HepG2 (cell line): ENCODE measurements at regions not wholly inside any gene's neighbourhood (a gene's known extent, or its start where the extent isn't known, plus 50 kb on each side); places are given as distances from the start of the nearest gene placed in this dataset.

Experiments used
- ATAC-seq: fragments of 200-7000 bp; cut with Tn5 transposase; 3 replicates; pipeline ENCODE4 v1.9.1; 2020; ENCODE audit warnings: mild to moderate bottlenecking, moderate library complexity
- BruUV-seq: library from RNA; stranded (reverse); fragments of 400-500 nt; replicated peaks from 2 replicates; lab custom pipeline; 2021; lab: Mats Ljungman, UMichigan
- CTCF ChIA-PET: fragments of 300-600 bp; formaldehyde crosslinking; extraction: SDS; loops from one replicate; lab custom pipeline; 2021; ENCODE audit warnings: low total read pairs, inconsistent platforms, low intra/inter-chr PET ratio; lab: Yijun Ruan, JAX
- POLR2A ChIA-PET: fragments of 350-600 bp; sonication (Branson Sonifier 250); formaldehyde crosslinking; loops from one replicate; lab custom pipeline; 2020; ENCODE audit warnings: antibody characterized with exemption, inconsistent platforms; lab: Yijun Ruan, JAX
- DNase-seq: peaks from one replicate; pipeline ENCODE4 v3.0.0-alpha.2; 2015; ENCODE audit warnings: low spot score
- FAIRE-seq: peaks from 3 replicates; lab custom pipeline; 2011; peaks lifted over from hg19 to GRCh38; lab: Jason Lieb, UNC
- H2AFZ ChIP-seq: one replicate; pipeline ENCODE4 v1.6.1; 2011; ENCODE audit warnings: low read length, inconsistent platforms
- H3K27ac ChIP-seq: fragments of 300-600 bp; 3 replicates; pipeline ENCODE4 v1.8.0; 2011; ENCODE audit warnings: mixed run types, mild to moderate bottlenecking, mixed read lengths, low read length, inconsistent platforms; ENCODE audit not compliant: insufficient read depth; ENCODE audit errors: extremely low read length
- H3K27me3 ChIP-seq, 2 experiments: fragments of 200-600 bp in 1 of 2; 2 replicates in 1 of 2; 3 replicates in 1 of 2; pipeline versions ENCODE4 v1.6.0 to v1.8.0; 2011; ENCODE audit warnings: low read length in 2 of 2, mild to moderate bottlenecking in 2 of 2, moderate library complexity in 2 of 2, inconsistent platforms in 1 of 2; ENCODE audit not compliant: insufficient read depth in 2 of 2, control insufficient read depth in 1 of 2
- H3K36me3 ChIP-seq, 2 experiments: fragments of 200-600 bp in 1 of 2; replicated peaks in 1 of 2; 2 replicates in 1 of 2; 3 replicates in 1 of 2; pipeline versions ENCODE4 v1.5.1 to v1.8.0; 2011; ENCODE audit warnings: low read length in 2 of 2, inconsistent platforms in 1 of 2; ENCODE audit not compliant: insufficient read depth in 2 of 2, control insufficient read depth in 1 of 2
- H3K4me1 ChIP-seq: 2 replicates; pipeline ENCODE4 v1.5.1; 2012; ENCODE audit warnings: low read length, inconsistent platforms; ENCODE audit not compliant: insufficient read depth
- H3K4me2 ChIP-seq: 2 replicates; pipeline ENCODE4 v1.6.0; 2011; ENCODE audit warnings: low read depth, low read length, inconsistent platforms
- H3K4me3 ChIP-seq, 3 experiments: fragments of 200-600 bp in 1 of 3; sonication (generic), shearing (Covaris generic) in 1 of 3; replicated peaks in 1 of 3; 2 replicates each; pipeline ENCODE4 v1.5.1; 2011 to 2016; ENCODE audit warnings: low read length in 3 of 3, inconsistent platforms in 2 of 3, low read depth in 2 of 3, mild to moderate bottlenecking in 2 of 3, control low read depth in 1 of 3, mixed read lengths in 1 of 3; ENCODE audit not compliant: insufficient read depth in 1 of 3
- H3K79me2 ChIP-seq: one replicate; pipeline ENCODE4 v1.6.1; 2011; ENCODE audit warnings: low read length, inconsistent platforms; ENCODE audit not compliant: insufficient read depth
- H3K9ac ChIP-seq: 2 replicates; pipeline ENCODE4 v1.6.0; 2011; ENCODE audit warnings: mild to moderate bottlenecking, low read depth, low read length, inconsistent platforms; ENCODE audit not compliant: insufficient read depth
- H3K9me3 ChIP-seq: 2 replicates; pipeline ENCODE4 v1.5.1; 2012; ENCODE audit warnings: mild to moderate bottlenecking, low read length
- H4K20me1 ChIP-seq: 2 replicates; pipeline ENCODE4 v1.6.0; 2011; ENCODE audit warnings: inconsistent platforms, mild to moderate bottlenecking, low read length, moderate library complexity; ENCODE audit not compliant: insufficient read depth
- AGO1 ChIP-seq: fragments of 200-400 bp; formaldehyde crosslinking; IDR thresholded peaks from 2 replicates; pipeline ENCODE4 v1.6.1; 2017; ENCODE audit warnings: mild to moderate bottlenecking, low read depth, low read length, moderate library complexity; ENCODE audit not compliant: poor library complexity, severe bottlenecking
- IKZF4 ChIP-seq: sonication (generic); formaldehyde crosslinking; IDR thresholded peaks from 2 replicates; pipeline ENCODE4 v1.5.1; 2020; ENCODE audit warnings: borderline replicate concordance, mild to moderate bottlenecking, low read depth, missing genetic modification reagents; ENCODE audit errors: not compliant biosample characterization
- SOX6 ChIP-seq, 2 experiments: fragments of 450-650 bp in 1 of 2; sonication (generic) in 1 of 2; formaldehyde crosslinking in 1 of 2; IDR thresholded peaks; 2 replicates each; pipeline versions ENCODE4 v1.4.0 to v1.6.1; 2017 to 2020; ENCODE audit warnings: antibody characterized with exemption in 1 of 2, mild to moderate bottlenecking in 1 of 2, missing genetic modification reagents in 1 of 2
- ZBTB4 ChIP-seq: sonication (generic); formaldehyde crosslinking; IDR thresholded peaks from 2 replicates; pipeline ENCODE4 v1.4.0; 2020; ENCODE audit warnings: missing genetic modification reagents, mild to moderate bottlenecking, borderline replicate concordance
- ZBTB49 ChIP-seq: sonication (generic); formaldehyde crosslinking; IDR thresholded peaks from 2 replicates; pipeline ENCODE4 v1.4.0; 2020; ENCODE audit warnings: missing genetic modification reagents, borderline replicate concordance
- ZFP36L2 ChIP-seq: sonication (generic); formaldehyde crosslinking; IDR thresholded peaks from 2 replicates; pipeline ENCODE4 v1.4.0; 2020; ENCODE audit warnings: missing genetic modification reagents
- ZFP91 ChIP-seq: sonication (generic); formaldehyde crosslinking; IDR thresholded peaks from 2 replicates; pipeline ENCODE4 v1.9.0; 2022; ENCODE audit warnings: missing genetic modification reagents, mild to moderate bottlenecking, borderline replicate concordance
- ZNF414 ChIP-seq: sonication (generic); formaldehyde crosslinking; IDR thresholded peaks from 2 replicates; pipeline ENCODE4 v1.5.0; 2020; ENCODE audit warnings: missing genetic modification reagents
- ZNF644 ChIP-seq: IDR thresholded peaks from 2 replicates; pipeline ENCODE4 v1.6.1; 2016; ENCODE audit warnings: low read depth
- WGBS: methylation state at CpG from one replicate; pipeline ENCODE4 v1.1.6; 2017; ENCODE audit warnings: low lambda C conversion rate; 5-methylcytosine and 5-hydroxymethylcytosine counted together
- in situ Hi-C: cut with HindIII; loops from 2 replicates; pipeline ENCODE4 v1.10.0; 2017; ENCODE audit warnings: low pct_unique_long_range_greater_than_20kb; ENCODE audit not compliant: extremely low pct_ligation_motif_present
- intact Hi-C: fragments of 100-400 bp; cut with micrococcal nuclease; formaldehyde crosslinking; loops from one replicate; pipeline ENCODE4 v1.10.0; 2022; ENCODE audit not compliant: unreplicated experiment

- no peak for TF ChIP-seq ZBTB49 (CRISPR knock-in tag)
- no peak for TF ChIP-seq IKZF4 (CRISPR knock-in tag)
- no peak for TF ChIP-seq ZFP36L2 (CRISPR knock-in tag)
- TF ChIP-seq AGO1 = no peak
- no peak for TF ChIP-seq SOX6 (IDR thresholded peaks at IDR 0.05)
- TF ChIP-seq SOX6 (CRISPR knock-in tag; IDR thresholded peaks at IDR 0.05) = no peak
- no peak for TF ChIP-seq ZNF644 (CRISPR knock-in tag)
- no peak for TF ChIP-seq ZNF414 (CRISPR knock-in tag)
These were observed 415.3 kb downstream of the MAN2A1 start (continued) for GRCh38 chr5:110104726-110105669.

GRCh38 chr5:110105692-110106091 lies 416.0 kb downstream of the MAN2A1 start:
- intact Hi-C loops = loop anchor here (5.0 kb wide), 2 partner anchors 63 to 242 kb away; no protein-coding TSS in a partner anchor
- no TSS peak for BruUV-seq
- peak; percentile 63 for ATAC-seq
- TF ChIP-seq ZNF644 (CRISPR knock-in tag) (0 out of 2 replicates have a peak, but pooled peaks have one; percentile 13), ZBTB4 (no peak), ZFP91 (CRISPR knock-in tag) (no peak)

More at GRCh38 chr5:110105692-110106091, 416.0 kb downstream of the MAN2A1 start:
- POLR2A ChIA-PET = interaction anchor here (1.3 kb wide), 1 partner anchor 12 kb away, joined by 5 read pairs; no protein-coding TSS in a partner anchor
- Histone ChIP-seq H3K27me3 (no peaks in the 10 kb centered on the region), H4K20me1 (no peaks in the 10 kb centered on the region), H2AFZ (no peak overlapping the region), H3K9ac (no peak overlapping the region), H3K4me3 (no peak overlapping the region; a peak in 1 of 6 replicates), H3K27ac (no peak overlapping the region), H3K4me2 (peak overlapping the region; percentile 75), H3K36me3 (no peaks in the 10 kb centered on the region), H3K9me3 (no peaks in the 10 kb centered on the region), H3K4me1 (peaks cover 65% of the 10 kb centered on the region), H3K79me2 (no peaks in the 10 kb centered on the region)
- in situ Hi-C loops = no loop called here
- FAIRE-seq (no peak), DNase-seq (peak; percentile 79)
- WGBS = 17% methylated on average over 2 of the region's 2 CpGs
- CTCF ChIA-PET = no interaction called here
